ENCODE measurements at regions not wholly inside any gene's neighbourhood (a gene's known extent, or its start where the extent isn't known, plus 50 kb on each side); places are given as distances from the start of the nearest gene placed in this dataset.

GRCh38 chr4:167652267-167652666 is 418.0 kb upstream of the SPOCK3 start:
- no peak for DNase-seq (ENCODE audit: low read depth)

- DNase-seq (ENCODE audit: low read depth), result no peak
Observed at GRCh38 chr4:167688660-167689142, 403.6 kb upstream of the ANXA10 start.

GRCh38 chr4:167702391-167702790 is 389.9 kb upstream of the ANXA10 start:
- no peak for DNase-seq (ENCODE audit: low read depth)

GRCh38 chr4:167711517-167711916 is 380.8 kb upstream of the ANXA10 start:
- no peak for DNase-seq (ENCODE audit: low read depth)

- no peak for DNase-seq (ENCODE audit: low read depth)
Observed at GRCh38 chr4:167713756-167714155, 378.6 kb upstream of the ANXA10 start.

GRCh38 chr4:167715176-167715575 is 377.2 kb upstream of the ANXA10 start:
- no peak for DNase-seq (ENCODE audit: low read depth)

GRCh38 chr4:167717495-167717894 is 374.8 kb upstream of the ANXA10 start:
- DNase-seq (ENCODE audit: low read depth), result no peak

GRCh38 chr4:167721617-167722486 is 370.5 kb upstream of the ANXA10 start:
- no peak for DNase-seq (ENCODE audit: low read depth)

- DNase-seq (ENCODE audit: low read depth), result no peak
Observed at GRCh38 chr4:167722487-167722808, 369.9 kb upstream of the ANXA10 start.

GRCh38 chr4:167724941-167725340 is 367.4 kb upstream of the ANXA10 start:
- DNase-seq (ENCODE audit: low read depth), result no peak

- no peak for DNase-seq (ENCODE audit: low read depth)
Observed at GRCh38 chr4:167730769-167731168, 361.6 kb upstream of the ANXA10 start.

GRCh38 chr4:167745024-167745687 is 347.2 kb upstream of the ANXA10 start:
- DNase-seq (ENCODE audit: low read depth), result no peak

GRCh38 chr4:167767281-167767680 is 325.1 kb upstream of the ANXA10 start:
- DNase-seq (ENCODE audit: low read depth), result no peak

- DNase-seq (ENCODE audit: low read depth), result no peak
Observed at GRCh38 chr4:167774646-167775045, 317.7 kb upstream of the ANXA10 start.

GRCh38 chr4:167775375-167775774 is 317.0 kb upstream of the ANXA10 start:
- no peak for DNase-seq (ENCODE audit: low read depth)

- DNase-seq (ENCODE audit: low read depth), result no peak
Observed at GRCh38 chr4:167779280-167779679, 313.1 kb upstream of the ANXA10 start.

GRCh38 chr4:167779864-167780263 is 312.5 kb upstream of the ANXA10 start:
- DNase-seq (ENCODE audit: low read depth), result no peak

GRCh38 chr4:167784826-167785225 is 307.5 kb upstream of the ANXA10 start:
- no peak for DNase-seq (ENCODE audit: low read depth)

GRCh38 chr4:167785523-167785922 is 306.8 kb upstream of the ANXA10 start:
- no peak for DNase-seq (ENCODE audit: low read depth)

- no peak for DNase-seq (ENCODE audit: low read depth)
Observed at GRCh38 chr4:167786504-167786903, 305.8 kb upstream of the ANXA10 start.

- DNase-seq (ENCODE audit: low read depth), result no peak
Observed at GRCh38 chr4:167787231-167787630, 305.1 kb upstream of the ANXA10 start.

- DNase-seq (ENCODE audit: low read depth), result no peak
Observed at GRCh38 chr4:167802463-167803212, 289.7 kb upstream of the ANXA10 start.
